ENCODE measurements at regions not wholly inside any gene's neighbourhood (a gene's known extent, or its start where the extent isn't known, plus 50 kb on each side); places are given as distances from the start of the nearest gene placed in this dataset.

DNA sequence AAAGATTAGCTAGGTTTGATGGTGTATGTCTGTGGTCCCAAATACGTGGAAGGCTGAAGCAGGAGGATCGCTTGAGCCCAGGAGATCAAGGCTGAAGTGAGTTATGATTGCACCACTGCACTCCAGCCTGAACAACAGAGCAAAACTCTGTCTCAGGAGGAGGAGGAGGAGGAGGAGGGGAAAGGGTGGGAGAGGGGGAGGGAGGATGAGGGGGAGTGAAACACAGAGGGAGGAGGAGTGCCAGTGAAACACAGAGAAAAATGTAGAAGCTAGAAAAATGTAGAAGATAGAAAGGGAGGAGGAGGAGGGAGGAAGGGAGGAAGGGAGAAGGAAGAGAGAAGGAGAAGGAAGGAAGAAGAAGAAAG is 387.5 kb downstream of the MTX2 start:
- FAIRE-seq (no peak), DNase-seq (ENCODE audit: extremely low spot score, insufficient read length, low read depth) (no peak)

DNA sequence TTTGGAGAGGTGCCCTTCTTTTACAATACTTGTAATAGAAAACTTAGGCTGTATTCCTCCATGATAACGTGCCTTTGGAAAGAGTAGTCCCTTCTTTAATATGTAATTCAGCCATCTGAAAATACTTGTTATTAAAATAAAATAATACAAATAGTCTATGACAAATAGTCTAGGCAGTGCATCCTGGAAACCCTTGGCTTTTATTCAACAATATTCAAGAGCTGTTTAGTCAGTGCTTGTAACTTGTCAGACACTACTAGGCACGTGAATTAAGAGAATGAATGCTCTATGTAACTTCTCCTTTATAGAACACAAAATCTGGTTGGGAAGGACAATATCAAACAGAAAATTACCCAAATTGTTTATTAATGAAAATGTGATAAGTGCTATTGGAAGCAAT is 388.2 kb downstream of the MTX2 start:
- FAIRE-seq (no peak), DNase-seq (ENCODE audit: extremely low spot score, insufficient read length, low read depth) (no peak)

DNA sequence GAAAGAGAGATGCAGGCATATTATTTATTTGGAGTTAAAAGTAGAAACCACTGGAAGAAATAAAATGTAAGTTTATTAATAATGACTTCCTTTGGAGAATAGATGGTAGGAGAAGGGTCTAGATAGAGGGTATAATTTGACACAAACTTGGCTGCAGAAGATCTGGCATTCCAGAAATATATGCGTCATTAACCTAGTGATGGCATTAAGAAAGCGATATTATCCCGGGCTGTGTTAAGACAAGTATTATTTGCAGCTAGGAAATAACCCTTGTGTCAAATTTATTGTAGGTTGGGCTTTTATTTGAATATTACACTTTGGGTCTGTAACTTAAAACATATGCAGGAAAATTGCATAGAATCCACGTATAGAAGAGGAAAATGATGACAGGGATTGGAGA is 389.5 kb downstream of the MTX2 start:
- DNase-seq (ENCODE audit: extremely low spot score, insufficient read length, low read depth) (no peak), FAIRE-seq (no peak)

DNA sequence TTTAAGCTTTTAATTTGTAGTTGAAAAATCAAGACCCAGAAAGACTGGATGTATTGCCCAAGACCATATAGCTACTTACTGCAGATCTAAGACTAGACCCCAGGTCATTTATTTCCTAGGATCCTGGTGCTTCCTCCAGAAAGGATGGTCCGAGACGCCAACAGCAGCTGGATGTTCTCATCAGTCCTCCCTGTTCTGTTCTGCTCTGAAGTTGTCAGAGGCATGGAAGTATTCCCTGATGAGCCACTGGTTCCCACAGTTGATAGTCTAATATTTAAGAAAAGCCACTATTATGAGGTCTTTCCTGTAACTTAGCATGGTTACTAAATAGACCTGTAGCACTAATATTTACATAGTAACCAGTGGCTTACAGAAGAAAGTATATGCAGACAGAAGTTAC is 393.5 kb downstream of the MTX2 start:
- FAIRE-seq: no peak
- no peak for DNase-seq (ENCODE audit: extremely low spot score, insufficient read length, low read depth)

DNA sequence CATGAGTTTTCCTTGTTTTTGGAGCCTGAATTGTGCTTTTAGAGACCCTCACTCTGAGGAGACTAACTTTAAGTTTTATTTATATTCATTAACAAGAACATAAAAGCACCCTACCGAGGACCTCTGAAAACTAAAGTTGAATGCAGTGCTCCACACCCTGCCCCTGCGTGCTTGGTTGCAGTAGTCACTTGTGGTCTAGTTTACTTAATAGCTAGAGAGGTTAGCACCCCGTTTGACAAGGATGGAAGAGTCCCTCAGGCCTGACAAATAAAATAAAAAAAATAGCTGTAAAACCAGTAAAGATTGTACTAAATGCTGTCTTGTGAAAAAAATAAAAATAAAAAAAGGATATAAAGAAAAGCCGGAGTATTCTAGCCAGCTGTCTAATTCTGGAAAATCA is 395.2 kb downstream of the MTX2 start:
- no peak for DNase-seq (ENCODE audit: extremely low spot score, insufficient read length, low read depth)
- FAIRE-seq: no peak

GRCh38 chr2:176665086-176665485 is 395.8 kb downstream of the MTX2 start:
- no peak for FAIRE-seq

GRCh38 chr2:176668912-176669311 is 399.7 kb downstream of the MTX2 start:
- no peak for FAIRE-seq
- DNase-seq (ENCODE audit: extremely low spot score, insufficient read length, low read depth): no peak

More at GRCh38 chr2:176665086-176665485, 395.8 kb downstream of the MTX2 start:
- no peak for DNase-seq (ENCODE audit: extremely low spot score, insufficient read length, low read depth)

DNA sequence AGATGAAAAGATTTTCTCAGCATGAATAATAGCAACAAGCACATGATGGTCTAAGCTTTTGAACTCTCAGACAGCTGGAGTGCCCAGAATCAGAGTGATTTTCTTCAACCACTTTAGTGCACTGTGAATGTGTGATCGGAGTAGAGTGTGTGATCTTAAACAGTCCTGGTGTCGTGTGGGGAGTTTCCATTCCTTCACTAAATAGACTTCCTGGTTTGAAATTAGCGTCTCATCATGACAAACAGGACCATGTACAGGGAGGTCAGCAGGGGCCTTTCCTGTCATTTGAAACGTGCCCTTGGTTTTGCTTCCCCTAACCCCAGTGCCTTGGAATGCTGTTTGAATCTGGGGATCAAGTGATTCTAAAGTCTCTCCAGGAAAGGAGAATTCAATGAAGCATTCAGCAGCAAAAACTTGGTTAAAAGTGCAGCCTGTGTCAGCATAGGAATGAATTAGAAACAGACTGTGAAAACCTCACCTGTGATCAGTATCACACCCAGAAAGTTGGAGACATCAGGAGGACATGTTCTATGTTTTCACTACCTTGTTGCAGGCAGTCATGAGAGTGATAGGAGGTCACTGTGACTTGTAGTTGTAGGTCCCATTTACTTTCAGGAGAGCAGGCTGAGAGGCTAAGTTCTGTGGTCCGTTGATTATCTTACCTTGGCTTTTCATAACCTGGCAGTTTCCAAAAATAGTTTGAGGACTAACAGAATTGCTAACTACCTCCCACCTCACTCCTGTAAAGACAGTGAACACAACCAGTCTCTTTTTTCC is 400.3 kb downstream of the MTX2 start:
- no peak for FAIRE-seq
- no peak for DNase-seq (ENCODE audit: extremely low spot score, insufficient read length, low read depth)

GRCh38 chr2:176675271-176675949 is 406.2 kb downstream of the MTX2 start:
- DNase-seq (ENCODE audit: extremely low spot score, insufficient read length, low read depth): no peak
- FAIRE-seq: no peak

GRCh38 chr2:176677746-176678265 is 408.6 kb downstream of the MTX2 start:
- DNase-seq (ENCODE audit: extremely low spot score, insufficient read length, low read depth): no peak
- FAIRE-seq: no peak

DNA sequence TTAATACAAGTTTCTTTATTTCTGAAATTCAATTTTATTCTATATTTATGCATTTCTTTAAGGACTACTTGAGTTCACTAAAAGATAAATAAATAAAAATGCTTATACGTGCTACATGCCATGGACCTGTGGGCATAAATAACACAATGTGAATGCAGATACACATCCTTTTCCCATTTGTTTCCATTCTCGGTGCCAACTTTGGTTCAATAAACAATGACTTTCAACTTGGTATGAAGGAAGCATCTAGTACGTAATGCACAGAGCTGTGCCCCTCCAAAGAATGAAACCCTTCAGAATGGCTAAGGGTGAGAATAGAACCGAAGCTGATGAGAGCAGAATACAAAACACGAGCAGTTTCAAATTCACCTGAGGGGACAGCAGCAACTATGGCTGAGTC is 409.3 kb downstream of the MTX2 start:
- DNase-seq (ENCODE audit: extremely low spot score, insufficient read length, low read depth): no peak
- no peak for FAIRE-seq

GRCh38 chr2:176679061-176679669 is 409.9 kb downstream of the MTX2 start:
- DNase-seq (ENCODE audit: extremely low spot score, insufficient read length, low read depth): no peak
- no peak for FAIRE-seq

GRCh38 chr2:176680916-176681516 is 411.8 kb downstream of the MTX2 start:
- DNase-seq (ENCODE audit: extremely low spot score, insufficient read length, low read depth) (no peak), FAIRE-seq (no peak)

- FAIRE-seq: no peak
- DNase-seq (ENCODE audit: extremely low spot score, insufficient read length, low read depth): no peak
These were observed 412.4 kb downstream of the MTX2 start for GRCh38 chr2:176681584-176682115.

GRCh38 chr2:176682278-176682677 is 413.0 kb downstream of the MTX2 start:
- FAIRE-seq: no peak
- no peak for DNase-seq (ENCODE audit: extremely low spot score, insufficient read length, low read depth)

- DNase-seq (ENCODE audit: extremely low spot score, insufficient read length, low read depth): no peak
- FAIRE-seq: no peak
These were observed 414.4 kb downstream of the MTX2 start for GRCh38 chr2:176683618-176684111.

DNA sequence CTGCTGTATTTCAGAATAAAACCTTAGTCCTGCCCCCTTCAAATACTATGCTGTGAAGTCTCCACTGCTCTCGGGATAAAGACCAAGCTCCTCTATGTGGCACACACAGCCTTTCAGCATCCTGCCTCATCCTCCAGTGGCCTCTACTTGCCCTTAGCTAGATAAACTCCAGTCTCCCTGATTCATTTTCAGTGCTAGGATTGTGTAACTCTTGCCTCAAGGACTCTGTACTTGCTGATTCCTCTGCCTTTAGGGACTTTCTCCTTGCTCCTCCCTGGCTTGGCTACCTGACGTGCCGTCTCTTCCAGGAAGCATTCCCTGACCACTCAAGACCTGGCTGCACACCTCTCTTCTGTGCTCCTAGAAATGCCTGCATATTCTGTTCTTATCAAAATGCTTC is 416.7 kb downstream of the MTX2 start:
- no peak for DNase-seq (ENCODE audit: extremely low spot score, insufficient read length, low read depth)
- no peak for FAIRE-seq

DNA sequence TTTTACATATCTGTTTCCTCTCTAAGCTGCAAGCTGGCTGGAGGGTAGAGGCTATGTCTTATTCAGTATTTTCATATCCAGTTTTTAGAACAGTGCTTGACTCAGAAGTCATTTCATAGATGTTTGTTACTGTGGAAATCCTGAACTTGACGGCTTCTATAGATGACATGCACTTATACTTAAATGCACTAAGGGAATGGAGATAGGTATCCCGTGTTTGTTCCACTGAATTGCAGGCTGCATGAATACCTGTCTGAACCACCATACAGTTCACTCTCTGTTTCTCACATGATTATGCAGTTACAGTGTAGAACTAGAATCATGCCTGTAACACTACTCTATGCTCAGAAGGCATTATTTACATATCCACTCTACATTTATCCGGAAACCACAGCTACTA is 417.1 kb downstream of the MTX2 start:
- DNase-seq (ENCODE audit: extremely low spot score, insufficient read length, low read depth) (no peak), FAIRE-seq (no peak)

GRCh38 chr2:176687342-176687741 is 418.1 kb downstream of the MTX2 start:
- no peak for DNase-seq (ENCODE audit: extremely low spot score, insufficient read length, low read depth)
- no peak for FAIRE-seq

- DNase-seq (ENCODE audit: extremely low spot score, insufficient read length, low read depth) (no peak), FAIRE-seq (no peak)
These were observed 418.7 kb downstream of the MTX2 start for GRCh38 chr2:176687944-176688343.

Measured in GM18507 (cell line).